ENCODE measurements at regions not wholly inside any gene's neighbourhood (a gene's known extent, or its start where the extent isn't known, plus 50 kb on each side); places are given as distances from the start of the nearest gene placed in this dataset.

DNA sequence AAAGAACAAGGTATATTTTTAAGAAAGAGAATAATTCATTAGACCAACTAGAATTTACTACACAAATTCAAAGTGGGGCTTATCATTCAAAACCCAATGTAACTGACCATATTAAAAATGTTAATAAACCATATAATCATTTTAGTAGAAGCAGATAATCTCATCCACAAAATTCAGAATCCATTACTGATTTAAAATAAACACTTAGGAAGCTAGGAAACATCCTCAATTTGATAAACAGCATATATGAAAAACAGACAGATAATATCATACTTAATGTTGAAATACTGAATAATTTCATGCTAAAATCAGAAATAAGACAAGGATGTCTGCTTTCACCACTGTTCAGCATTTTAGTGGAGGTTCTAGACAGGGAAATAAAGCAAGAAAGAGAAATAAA is 902.8 kb upstream of the PHF14 start:
- no peak for DNase-seq (ENCODE audit: low read depth)
- H3K4me3 ChIP-seq (ENCODE audit: control insufficient read depth, low read depth, low read length): no peak overlapping the region
- no peak for TF ChIP-seq CTCF (conservative IDR thresholded peaks at IDR 0.05; ENCODE audit: control insufficient read depth, insufficient read depth, low read depth, low read length)

GRCh38 chr7:10075866-10076265 is 897.8 kb upstream of the PHF14 start:
- H3K4me3 ChIP-seq (ENCODE audit: control insufficient read depth, low read depth, low read length): no peak overlapping the region
- DNase-seq (ENCODE audit: low read depth): no peak
- no peak for TF ChIP-seq CTCF (conservative IDR thresholded peaks at IDR 0.05; ENCODE audit: control insufficient read depth, insufficient read depth, low read depth, low read length)

DNA sequence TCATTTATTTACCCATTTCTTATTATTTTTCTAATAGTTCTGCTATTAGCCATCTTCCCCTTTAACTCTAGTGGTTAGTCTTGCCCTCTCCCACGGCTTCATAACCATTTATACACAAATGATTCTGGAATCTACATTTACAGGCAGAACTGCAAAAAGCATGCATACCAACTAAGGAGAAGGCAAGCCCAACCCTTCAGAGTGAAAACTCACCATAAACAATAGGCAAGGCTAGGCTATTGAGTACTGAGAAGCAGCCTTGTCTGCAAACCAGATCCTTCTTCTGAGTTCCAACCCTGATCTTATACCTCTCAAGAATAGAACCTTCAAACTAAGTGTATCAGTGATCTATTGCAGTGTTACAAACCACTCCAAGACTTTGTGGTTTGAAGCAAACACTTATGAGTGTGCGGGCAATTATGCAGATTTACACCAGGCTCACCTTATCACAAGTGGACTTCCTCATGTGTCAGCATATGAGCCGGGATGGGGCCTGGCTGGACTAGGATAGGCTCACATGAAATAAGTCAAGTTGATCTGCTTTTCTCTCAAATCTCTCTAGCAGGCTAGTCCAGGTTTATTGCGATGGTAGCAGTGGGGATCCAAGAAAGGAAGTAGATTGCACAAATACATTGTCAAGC is 896.9 kb upstream of the PHF14 start:
- no peak for TF ChIP-seq CTCF (conservative IDR thresholded peaks at IDR 0.05; ENCODE audit: control insufficient read depth, insufficient read depth, low read depth, low read length)
- DNase-seq (ENCODE audit: low read depth): no peak
- H3K4me3 ChIP-seq (ENCODE audit: control insufficient read depth, low read depth, low read length): no peak overlapping the region

GRCh38 chr7:10079572-10079971 is 894.1 kb upstream of the PHF14 start:
- no peak for DNase-seq (ENCODE audit: low read depth)
- TF ChIP-seq CTCF (conservative IDR thresholded peaks at IDR 0.05; ENCODE audit: control insufficient read depth, insufficient read depth, low read depth, low read length): no peak
- no peak overlapping the region for H3K4me3 ChIP-seq (ENCODE audit: control insufficient read depth, low read depth, low read length)

DNA sequence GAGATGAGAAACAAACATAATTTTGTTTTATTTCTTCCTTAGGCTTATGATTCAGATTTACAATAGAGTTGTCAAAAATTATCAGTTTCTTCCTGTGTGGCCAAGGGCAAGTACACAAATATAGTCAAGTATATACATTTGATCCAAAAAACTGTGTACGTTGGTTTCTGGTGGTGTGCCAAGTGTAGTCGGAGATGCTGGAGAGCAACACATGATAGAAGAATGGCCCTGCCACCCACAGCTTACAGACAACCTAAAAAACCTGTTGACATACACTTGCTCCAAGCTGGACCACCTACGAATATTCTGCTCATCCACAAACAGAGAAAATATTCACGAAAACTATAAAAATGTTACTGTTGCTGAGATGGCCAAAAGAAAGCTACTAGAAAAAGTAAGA is 890.8 kb upstream of the PHF14 start:
- no peak for TF ChIP-seq CTCF (conservative IDR thresholded peaks at IDR 0.05; ENCODE audit: control insufficient read depth, insufficient read depth, low read depth, low read length)

GRCh38 chr7:10083766-10084165 is 889.9 kb upstream of the PHF14 start:
- TF ChIP-seq CTCF (conservative IDR thresholded peaks at IDR 0.05; ENCODE audit: control insufficient read depth, insufficient read depth, low read depth, low read length): no peak
- DNase-seq (ENCODE audit: low read depth): no peak
- H3K4me3 ChIP-seq (ENCODE audit: control insufficient read depth, low read depth, low read length): no peak overlapping the region

More for the DNA sequence above, 890.8 kb upstream of the PHF14 start:
- no peak for DNase-seq (ENCODE audit: low read depth)
- H3K4me3 ChIP-seq (ENCODE audit: control insufficient read depth, low read depth, low read length): no peak overlapping the region

GRCh38 chr7:10085231-10085630 is 888.4 kb upstream of the PHF14 start:
- no peak for DNase-seq (ENCODE audit: low read depth)
- TF ChIP-seq CTCF (conservative IDR thresholded peaks at IDR 0.05; ENCODE audit: control insufficient read depth, insufficient read depth, low read depth, low read length): no peak
- no peak overlapping the region for H3K4me3 ChIP-seq (ENCODE audit: control insufficient read depth, low read depth, low read length)

Measured in fibroblast of mammary gland (primary cell).